Mammary epithelial cell (primary cell): ENCODE measurements at regions not wholly inside any gene's neighbourhood (a gene's known extent, or its start where the extent isn't known, plus 50 kb on each side); places are given as distances from the start of the nearest gene placed in this dataset.

Source experiments
- EZH2 ChIP-seq: IDR thresholded peaks from 2 replicates; pipeline ENCODE4 v1.6.1; 2012; ENCODE audit warnings: low read length, inconsistent platforms, borderline replicate concordance
- TF ChIP-seq, protein P1 (sequence below), 2 donors: IDR thresholded peaks in 1 of 2; conservative IDR thresholded peaks in 1 of 2; 2 replicates each; pipeline ENCODE4 v1.5.1; 2011 to 2012; ENCODE audit warnings: inconsistent platforms in 2 of 2, low read length in 2 of 2, mild to moderate bottlenecking in 2 of 2, control low read depth in 1 of 2, low read depth in 1 of 2; ENCODE audit not compliant: insufficient read depth in 1 of 2; ENCODE audit errors: extremely low read depth in 1 of 2

DNA sequence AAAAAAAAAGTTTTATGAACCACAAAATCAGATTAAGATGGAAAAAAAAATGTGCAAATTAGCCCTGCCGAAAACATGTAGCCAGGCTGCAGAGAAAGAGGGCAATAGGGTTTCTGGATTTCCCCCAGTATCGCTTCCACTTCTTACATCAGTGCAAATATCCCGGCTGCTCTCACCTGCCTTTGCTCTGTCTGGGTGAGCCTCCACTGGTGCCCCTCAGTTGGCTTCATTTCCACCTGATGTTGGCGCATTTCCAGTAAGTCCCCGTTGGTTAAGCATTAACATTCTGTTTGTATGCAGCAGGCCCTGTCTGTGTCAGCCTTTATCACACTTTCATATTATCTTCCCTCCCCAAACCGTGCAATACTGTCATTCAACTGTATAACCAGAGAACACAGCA, 215.1 kb downstream of the CBLN4 start:
- TF ChIP-seq, protein P1, sequence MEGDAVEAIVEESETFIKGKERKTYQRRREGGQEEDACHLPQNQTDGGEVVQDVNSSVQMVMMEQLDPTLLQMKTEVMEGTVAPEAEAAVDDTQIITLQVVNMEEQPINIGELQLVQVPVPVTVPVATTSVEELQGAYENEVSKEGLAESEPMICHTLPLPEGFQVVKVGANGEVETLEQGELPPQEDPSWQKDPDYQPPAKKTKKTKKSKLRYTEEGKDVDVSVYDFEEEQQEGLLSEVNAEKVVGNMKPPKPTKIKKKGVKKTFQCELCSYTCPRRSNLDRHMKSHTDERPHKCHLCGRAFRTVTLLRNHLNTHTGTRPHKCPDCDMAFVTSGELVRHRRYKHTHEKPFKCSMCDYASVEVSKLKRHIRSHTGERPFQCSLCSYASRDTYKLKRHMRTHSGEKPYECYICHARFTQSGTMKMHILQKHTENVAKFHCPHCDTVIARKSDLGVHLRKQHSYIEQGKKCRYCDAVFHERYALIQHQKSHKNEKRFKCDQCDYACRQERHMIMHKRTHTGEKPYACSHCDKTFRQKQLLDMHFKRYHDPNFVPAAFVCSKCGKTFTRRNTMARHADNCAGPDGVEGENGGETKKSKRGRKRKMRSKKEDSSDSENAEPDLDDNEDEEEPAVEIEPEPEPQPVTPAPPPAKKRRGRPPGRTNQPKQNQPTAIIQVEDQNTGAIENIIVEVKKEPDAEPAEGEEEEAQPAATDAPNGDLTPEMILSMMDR (conservative IDR thresholded peaks at IDR 0.05 in 1 of 2, IDR thresholded peaks at IDR 0.05 in 1 of 2; ENCODE audit: extremely low read depth in 1 of 2, insufficient read depth in 1 of 2, low read depth in 1 of 2, low read length in 2 of 2): no peak
- no peak for TF ChIP-seq EZH2
